KMS-11 (cell line): ENCODE measurements at regions not wholly inside any gene's neighbourhood (a gene's known extent, or its start where the extent isn't known, plus 50 kb on each side); places are given as distances from the start of the nearest gene placed in this dataset.

Source experiments
- H2AFZ ChIP-seq: fragments of 200-600 bp; sonication (generic); 2 replicates; pipeline ENCODE4 v1.6.1; 2016; ENCODE audit warnings: antibody characterized with exemption, mixed run types, low read depth
- H3K27ac ChIP-seq: fragments of 200-600 bp; sonication (generic); 2 replicates; pipeline ENCODE4 v1.6.1; 2016; ENCODE audit warnings: mild to moderate bottlenecking, mixed run types
- H3K27me3 ChIP-seq: fragments of 200-600 bp; sonication (generic); 2 replicates; pipeline ENCODE4 v1.6.1; 2017; ENCODE audit warnings: mild to moderate bottlenecking, low read depth, mixed run types, moderate library complexity; ENCODE audit not compliant: insufficient read depth
- H3K36me3 ChIP-seq: fragments of 200-600 bp; sonication (generic); 2 replicates; pipeline ENCODE4 v1.6.1; 2017; ENCODE audit warnings: mild to moderate bottlenecking, mixed run types; ENCODE audit not compliant: insufficient read depth
- H3K4me1 ChIP-seq: fragments of 200-600 bp; sonication (generic); 2 replicates; pipeline ENCODE4 v1.6.1; 2016; ENCODE audit warnings: mild to moderate bottlenecking, low read depth, mixed run types; ENCODE audit not compliant: poor library complexity, severe bottlenecking
- H3K4me2 ChIP-seq: fragments of 200-600 bp; sonication (generic); 2 replicates; pipeline ENCODE4 v1.7.0; 2016; ENCODE audit warnings: mild to moderate bottlenecking, mixed run types
- H3K4me3 ChIP-seq: fragments of 200-600 bp; sonication (generic); IDR thresholded peaks from 2 replicates; pipeline ENCODE4 v1.6.1; 2017; ENCODE audit warnings: low read depth, low read length, mixed read lengths; ENCODE audit not compliant: insufficient read depth
- H3K79me2 ChIP-seq: fragments of 200-600 bp; sonication (generic); 2 replicates; pipeline ENCODE4 v1.6.1; 2016; ENCODE audit warnings: low read depth, mixed run types; ENCODE audit not compliant: insufficient read depth
- H3K9ac ChIP-seq: fragments of 200-600 bp; sonication (generic); 2 replicates; pipeline ENCODE4 v1.6.1; 2016; ENCODE audit warnings: mild to moderate bottlenecking, mixed run types
- H4K20me1 ChIP-seq: fragments of 200-600 bp; sonication (generic); 2 replicates; pipeline ENCODE4 v1.6.1; 2016; ENCODE audit warnings: mild to moderate bottlenecking, mixed run types; ENCODE audit not compliant: insufficient read depth
- TF ChIP-seq, protein P1 (sequence below): fragments of 200-600 bp; sonication (generic); conservative IDR thresholded peaks from 2 replicates; pipeline ENCODE4 v1.6.1; 2017; ENCODE audit warnings: low read depth, mild to moderate bottlenecking, antibody characterized with exemption, low read length, moderate library complexity, mixed read lengths

DNA sequence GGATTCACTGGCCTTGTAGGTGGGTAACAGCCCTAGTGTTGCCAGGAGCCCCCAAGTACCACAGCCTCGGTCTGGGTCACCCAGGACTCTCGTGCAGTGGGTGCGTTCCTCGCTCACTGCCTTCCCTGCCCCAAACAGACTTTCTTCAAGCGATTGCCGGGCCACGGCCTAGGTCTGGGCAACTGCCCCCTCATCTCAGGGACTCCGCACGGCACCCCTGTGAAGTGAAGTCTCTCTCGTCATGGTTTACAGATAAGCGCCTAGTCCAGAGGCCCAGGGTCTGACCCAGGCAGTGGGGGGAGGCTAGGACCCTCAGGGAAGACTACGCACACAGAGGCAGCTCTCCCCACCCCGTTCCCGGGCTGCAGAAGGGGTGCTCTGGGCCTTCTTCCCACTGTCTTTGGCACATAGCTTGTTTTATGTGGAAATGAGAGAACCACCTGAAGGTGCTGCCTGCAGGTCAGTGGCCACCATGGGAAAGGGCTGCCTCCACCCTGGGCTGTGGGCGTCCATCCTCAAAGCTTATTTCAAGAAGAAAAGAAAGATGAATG, 220.8 kb downstream of the ERMARD start:
- no peaks in the 10 kb centered on the region for H3K4me1 ChIP-seq
- H3K27ac ChIP-seq, result no peak overlapping the region
- H3K4me3 ChIP-seq, result no peak overlapping the region
- H3K79me2 ChIP-seq, result no peaks in the 10 kb centered on the region
- H4K20me1 ChIP-seq, result no peaks in the 10 kb centered on the region
- H2AFZ ChIP-seq, result no peak overlapping the region
- H3K9ac ChIP-seq, result no peak overlapping the region
- TF ChIP-seq, protein P1, sequence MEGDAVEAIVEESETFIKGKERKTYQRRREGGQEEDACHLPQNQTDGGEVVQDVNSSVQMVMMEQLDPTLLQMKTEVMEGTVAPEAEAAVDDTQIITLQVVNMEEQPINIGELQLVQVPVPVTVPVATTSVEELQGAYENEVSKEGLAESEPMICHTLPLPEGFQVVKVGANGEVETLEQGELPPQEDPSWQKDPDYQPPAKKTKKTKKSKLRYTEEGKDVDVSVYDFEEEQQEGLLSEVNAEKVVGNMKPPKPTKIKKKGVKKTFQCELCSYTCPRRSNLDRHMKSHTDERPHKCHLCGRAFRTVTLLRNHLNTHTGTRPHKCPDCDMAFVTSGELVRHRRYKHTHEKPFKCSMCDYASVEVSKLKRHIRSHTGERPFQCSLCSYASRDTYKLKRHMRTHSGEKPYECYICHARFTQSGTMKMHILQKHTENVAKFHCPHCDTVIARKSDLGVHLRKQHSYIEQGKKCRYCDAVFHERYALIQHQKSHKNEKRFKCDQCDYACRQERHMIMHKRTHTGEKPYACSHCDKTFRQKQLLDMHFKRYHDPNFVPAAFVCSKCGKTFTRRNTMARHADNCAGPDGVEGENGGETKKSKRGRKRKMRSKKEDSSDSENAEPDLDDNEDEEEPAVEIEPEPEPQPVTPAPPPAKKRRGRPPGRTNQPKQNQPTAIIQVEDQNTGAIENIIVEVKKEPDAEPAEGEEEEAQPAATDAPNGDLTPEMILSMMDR, result no peak
- peaks cover 5% of the 10 kb centered on the region; the same call in 1 of the 2 replicates for H3K27me3 ChIP-seq
- H3K36me3 ChIP-seq, result no peaks in the 10 kb centered on the region
- no peak overlapping the region for H3K4me2 ChIP-seq

DNA sequence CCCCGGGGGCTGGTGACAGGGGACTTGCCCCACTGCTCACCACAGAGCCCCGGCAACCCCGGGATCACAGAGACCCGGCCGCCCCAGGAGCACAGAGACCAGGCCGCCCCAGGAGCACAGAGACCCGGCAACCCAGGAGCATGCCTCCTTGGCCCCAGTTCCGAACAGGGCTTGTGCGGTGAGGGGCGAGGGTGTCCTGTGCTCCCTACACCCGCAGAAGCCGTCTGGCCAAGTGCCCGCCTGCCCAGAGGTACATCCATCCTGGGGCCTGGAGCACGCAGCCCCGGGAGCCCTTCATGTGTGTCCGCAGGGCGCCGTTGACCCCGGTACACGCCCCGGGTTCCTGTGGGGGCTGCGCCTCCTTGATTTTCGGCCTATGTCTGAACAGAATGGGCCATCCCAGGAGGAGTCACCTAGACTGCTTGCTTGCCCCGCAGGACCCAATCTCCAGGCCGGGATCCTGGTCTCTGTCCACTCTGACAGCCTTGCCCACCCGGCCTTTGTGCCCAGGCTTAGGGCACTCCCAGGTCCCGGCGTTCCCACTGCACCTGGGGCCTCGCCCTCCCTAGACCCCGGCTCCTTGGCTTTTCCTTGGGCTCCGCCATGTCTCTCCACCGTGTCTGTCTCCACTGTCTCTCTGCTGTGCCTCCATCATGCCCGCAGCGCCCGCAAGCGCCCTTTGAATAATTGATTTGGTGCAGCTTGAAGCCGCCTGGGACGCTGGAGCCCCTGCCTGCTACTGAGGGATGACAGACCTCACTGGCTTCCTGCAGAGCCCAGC, 219.8 kb downstream of the ERMARD start:
- Histone ChIP-seq H3K27ac (no peak overlapping the region), H3K79me2 (no peaks in the 10 kb centered on the region), H4K20me1 (no peaks in the 10 kb centered on the region), H3K4me1 (no peaks in the 10 kb centered on the region), H3K27me3 (peaks cover 5% of the 10 kb centered on the region; the same call in 1 of the 2 replicates), H3K4me2 (no peak overlapping the region), H3K36me3 (no peaks in the 10 kb centered on the region), H3K4me3 (no peak overlapping the region), H3K9ac (no peak overlapping the region), H2AFZ (no peak overlapping the region)
- TF ChIP-seq, protein P1, result no peak

DNA sequence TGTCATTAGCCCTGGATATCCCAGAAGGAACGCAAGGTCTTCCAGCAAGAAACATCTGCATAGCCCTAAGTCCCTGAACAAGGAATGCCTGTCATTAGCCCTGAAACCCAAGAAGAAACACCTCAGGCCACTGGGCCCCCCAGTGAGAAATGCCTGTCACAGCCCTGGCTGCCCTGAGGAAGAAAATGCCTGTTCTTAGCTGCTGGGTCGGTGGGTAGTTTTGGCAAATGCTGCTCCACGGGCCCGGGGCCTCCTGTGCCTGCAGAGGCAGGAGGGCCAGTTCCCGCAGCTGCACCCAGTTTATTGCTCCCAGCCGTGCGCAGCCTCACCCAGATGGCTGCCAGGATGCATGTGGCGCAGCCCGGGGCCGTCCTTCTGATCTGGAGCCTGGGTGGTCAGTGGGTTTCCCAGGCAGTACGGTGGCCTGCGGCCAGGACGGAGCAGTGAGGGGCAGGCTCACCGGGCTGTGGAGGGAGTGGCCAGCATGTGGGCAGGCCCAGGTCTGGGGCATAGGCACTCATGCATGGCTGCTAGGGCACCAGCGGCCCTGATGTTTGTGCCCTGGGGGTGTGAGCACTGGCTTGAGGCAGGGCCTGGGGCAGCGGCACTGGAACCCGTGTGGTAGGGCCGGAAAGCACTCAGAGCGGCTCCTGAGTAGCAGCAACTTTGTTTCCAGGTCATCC, 219.0 kb downstream of the ERMARD start:
- Histone ChIP-seq H2AFZ (no peak overlapping the region), H4K20me1 (no peaks in the 10 kb centered on the region), H3K36me3 (no peaks in the 10 kb centered on the region), H3K27ac (no peak overlapping the region), H3K4me3 (no peak overlapping the region), H3K4me2 (no peak overlapping the region), H3K27me3 (peaks cover 7% of the 10 kb centered on the region; the same call in 1 of the 2 replicates), H3K79me2 (no peaks in the 10 kb centered on the region), H3K4me1 (no peaks in the 10 kb centered on the region), H3K9ac (no peak overlapping the region)
- TF ChIP-seq, protein P1, result no peak

DNA sequence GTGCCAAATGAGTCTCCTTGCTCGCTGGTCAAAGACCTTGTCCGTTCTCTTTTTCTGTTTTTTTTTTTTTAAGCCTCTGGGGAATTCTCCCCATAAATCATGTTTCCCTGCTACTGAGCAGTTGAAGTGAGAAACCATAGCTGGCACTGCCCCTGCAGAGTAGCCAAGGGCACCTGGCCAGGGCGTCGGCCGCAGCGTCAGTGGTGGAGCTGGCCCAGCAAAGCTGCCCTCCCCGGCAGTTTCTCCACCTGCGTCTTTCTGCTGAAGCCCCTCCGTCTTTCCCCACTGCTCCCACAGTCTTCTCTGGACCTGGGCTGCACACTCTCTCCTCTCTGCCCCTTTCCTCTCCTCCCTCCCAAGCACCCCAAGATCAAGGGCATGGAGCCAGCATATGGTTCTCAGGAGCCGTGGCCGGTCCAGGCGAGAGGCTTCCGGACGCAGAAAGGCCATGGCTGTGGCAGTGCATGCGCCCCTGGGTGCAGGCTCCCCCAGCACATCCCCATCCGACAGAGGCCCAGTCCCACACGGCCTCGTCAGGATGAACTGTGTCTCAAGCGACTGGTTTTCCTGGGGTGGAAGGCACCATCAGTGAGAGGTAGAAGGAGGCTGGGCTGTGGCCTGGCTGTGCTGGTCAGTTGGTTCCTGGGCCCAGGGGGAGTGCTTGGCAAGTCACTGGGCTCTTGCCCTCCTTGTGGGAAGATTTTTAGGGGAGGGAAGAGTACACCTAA, 218.1 kb downstream of the ERMARD start:
- H3K79me2 ChIP-seq, result no peaks in the 10 kb centered on the region
- H3K4me1 ChIP-seq, result no peaks in the 10 kb centered on the region
- no peak overlapping the region for H2AFZ ChIP-seq
- H3K27me3 ChIP-seq, result peaks cover 7% of the 10 kb centered on the region; the same call in 1 of the 2 replicates
- H4K20me1 ChIP-seq, result no peaks in the 10 kb centered on the region
- H3K4me2 ChIP-seq, result no peak overlapping the region
- no peak overlapping the region for H3K9ac ChIP-seq
- no peaks in the 10 kb centered on the region for H3K36me3 ChIP-seq
- no peak overlapping the region for H3K27ac ChIP-seq
- TF ChIP-seq, protein P1, result no peak
- H3K4me3 ChIP-seq, result no peak overlapping the region
